ENCODE measurements at regions not wholly inside any gene's neighbourhood (a gene's known extent, or its start where the extent isn't known, plus 50 kb on each side); places are given as distances from the start of the nearest gene placed in this dataset.
A peak's percentile ranks its signal among the peaks of the same experiment; 100 is the strongest.

GRCh38 chr3:107428051-107428858 is 51.0 kb downstream of the CCDC54 start:
- DNase-seq = no peak

GRCh38 chr3:107429320-107430181 is 52.3 kb downstream of the CCDC54 start:
- peak; percentile 65 for DNase-seq

GRCh38 chr3:107430214-107430995 is 53.2 kb downstream of the CCDC54 start:
- DNase-seq = no peak

GRCh38 chr3:107430996-107431245 is 53.7 kb downstream of the CCDC54 start:
- DNase-seq = peak; percentile 12

GRCh38 chr3:107431246-107432012 is 54.2 kb downstream of the CCDC54 start:
- DNase-seq = peak; percentile 70

GRCh38 chr3:107432013-107432515 is 54.8 kb downstream of the CCDC54 start:
- peak; percentile 34 for DNase-seq

GRCh38 chr3:107432646-107433045 is 55.4 kb downstream of the CCDC54 start:
- peak; percentile 13 for DNase-seq

GRCh38 chr3:107436029-107436428 is 58.8 kb downstream of the CCDC54 start:
- no peak for DNase-seq

- DNase-seq = no peak
These were observed 61.4 kb downstream of the CCDC54 start for GRCh38 chr3:107438671-107439070.

- DNase-seq = no peak
These were observed 64.4 kb downstream of the CCDC54 start for GRCh38 chr3:107441617-107442016.

- no peak for DNase-seq
These were observed 66.2 kb downstream of the CCDC54 start for GRCh38 chr3:107443461-107443860.

GRCh38 chr3:107446706-107447105 is 69.5 kb downstream of the CCDC54 start:
- DNase-seq = no peak

GRCh38 chr3:107450254-107450893 is 72.4 kb upstream of the BBX start:
- DNase-seq = no peak

GRCh38 chr3:107452436-107452835 is 70.3 kb upstream of the BBX start:
- DNase-seq = no peak

- DNase-seq = no peak
These were observed 69.3 kb upstream of the BBX start for GRCh38 chr3:107453504-107453903.

- no peak for DNase-seq
These were observed 67.1 kb upstream of the BBX start for GRCh38 chr3:107455621-107456020.

- no peak for DNase-seq
These were observed 66.3 kb upstream of the BBX start for GRCh38 chr3:107456501-107456900.

GRCh38 chr3:107458871-107459270 is 63.9 kb upstream of the BBX start:
- DNase-seq = no peak

GRCh38 chr3:107461721-107462120 is 61.0 kb upstream of the BBX start:
- DNase-seq = no peak

GRCh38 chr3:107464037-107464436 is 58.7 kb upstream of the BBX start:
- no peak for DNase-seq

GRCh38 chr3:107465064-107465631 is 57.6 kb upstream of the BBX start:
- no peak for DNase-seq

GRCh38 chr3:107468782-107469181 is 54.0 kb upstream of the BBX start:
- no peak for DNase-seq
